GM13977 (cell line): ENCODE measurements at regions not wholly inside any gene's neighbourhood (a gene's known extent, or its start where the extent isn't known, plus 50 kb on each side); places are given as distances from the start of the nearest gene placed in this dataset.

Experiments
- DNase-seq: peaks from one replicate; pipeline ENCODE4 v3.0.0; 2012; ENCODE audit warnings: low spot score
- CTCF ChIP-seq: IDR thresholded peaks from 2 replicates; pipeline ENCODE4 v1.5.1; 2012; ENCODE audit warnings: mild to moderate bottlenecking, control low read depth; ENCODE audit not compliant: insufficient read depth; ENCODE audit errors: extremely low read depth, missing control alignments
- in situ Hi-C: fragments of 300-500 bp; cut with MboI; formaldehyde crosslinking; loops from one replicate; pipeline ENCODE4 v1.12.0; 2022; ENCODE audit warnings: low sequenced_read_pairs, low pct_unique_long_range_greater_than_20kb, mixed read lengths, inconsistent platforms; ENCODE audit not compliant: unreplicated experiment

- TF ChIP-seq CTCF, result no peak
- no peak for DNase-seq
- in situ Hi-C loops, result no loop called here
These were observed 102.4 kb downstream of the EFNB2 start for GRCh38 chr13:106433066-106433465.

GRCh38 chr13:106432636-106433035 is 102.8 kb downstream of the EFNB2 start:
- in situ Hi-C loops, result no loop called here
- DNase-seq, result no peak
- TF ChIP-seq CTCF, result no peak

GRCh38 chr13:106426909-106427308 is 108.6 kb downstream of the EFNB2 start:
- no peak for TF ChIP-seq CTCF
- in situ Hi-C loops, result no loop called here
- DNase-seq, result no peak

- in situ Hi-C loops, result no loop called here
- no peak for DNase-seq
- no peak for TF ChIP-seq CTCF
These were observed 109.8 kb downstream of the EFNB2 start for GRCh38 chr13:106425661-106426060.

GRCh38 chr13:106424805-106425204 is 110.7 kb downstream of the EFNB2 start:
- no peak for TF ChIP-seq CTCF
- DNase-seq, result no peak
- in situ Hi-C loops, result no loop called here

- in situ Hi-C loops, result no loop called here
- no peak for TF ChIP-seq CTCF
- no peak for DNase-seq
These were observed 111.9 kb downstream of the EFNB2 start for GRCh38 chr13:106423530-106423929.

- DNase-seq, result no peak
- TF ChIP-seq CTCF, result no peak
- in situ Hi-C loops, result no loop called here
These were observed 116.9 kb downstream of the EFNB2 start for GRCh38 chr13:106418556-106418955.
